ENCODE measurements at regions not wholly inside any gene's neighbourhood (a gene's known extent, or its start where the extent isn't known, plus 50 kb on each side); places are given as distances from the start of the nearest gene placed in this dataset.
A peak's percentile ranks its signal among the peaks of the same experiment; 100 is the strongest.

DNA sequence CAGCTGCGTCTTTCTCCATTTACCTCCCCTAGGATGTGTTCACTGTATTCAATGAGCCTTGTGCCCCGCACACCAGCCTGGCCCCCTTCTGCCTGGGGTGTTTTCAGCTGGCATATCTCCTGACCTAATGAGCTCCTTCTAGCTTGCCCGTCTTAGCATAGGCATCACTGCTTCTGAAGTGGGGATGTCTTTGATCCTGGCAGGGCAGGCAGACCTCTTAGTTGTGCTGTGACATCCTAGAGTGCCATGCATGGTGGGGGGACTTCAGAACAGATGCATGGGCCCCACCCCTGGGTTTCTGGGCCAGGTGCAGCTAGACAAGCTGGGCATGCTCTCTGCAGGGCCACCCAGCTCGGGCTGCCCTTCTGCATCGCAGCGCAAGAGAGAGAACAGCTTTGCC lies 172.7 kb downstream of the GADD45G start:
- no peak overlapping the region for H3K4me3 ChIP-seq (replicated peaks in 1 of 2; ENCODE audit: low read depth in 2 of 2, low read length in 2 of 2)
- no peak for TF ChIP-seq CTCF (IDR thresholded peaks at IDR 0.05; ENCODE audit: low read depth, low read length)
- DNase-seq (ENCODE audit: low read depth in 2 of 2), result no peak

GRCh38 chr9:89778100-89779090 lies 173.6 kb downstream of the GADD45G start:
- DNase-seq (ENCODE audit: low read depth in 2 of 2), result no peak
- no peak for TF ChIP-seq CTCF (IDR thresholded peaks at IDR 0.05; ENCODE audit: low read depth, low read length)

GRCh38 chr9:89779405-89780203 lies 174.8 kb downstream of the GADD45G start:
- H3K4me3 ChIP-seq (replicated peaks in 1 of 2; ENCODE audit: low read depth in 2 of 2, low read length in 2 of 2), result no peak overlapping the region
- TF ChIP-seq CTCF (IDR thresholded peaks at IDR 0.05; ENCODE audit: low read depth, low read length), result no peak
- DNase-seq (ENCODE audit: low read depth in 2 of 2), result no peak

More at GRCh38 chr9:89778100-89779090, 173.6 kb downstream of the GADD45G start:
- no peak overlapping the region for H3K4me3 ChIP-seq (replicated peaks in 1 of 2; ENCODE audit: low read depth in 2 of 2, low read length in 2 of 2)

DNA sequence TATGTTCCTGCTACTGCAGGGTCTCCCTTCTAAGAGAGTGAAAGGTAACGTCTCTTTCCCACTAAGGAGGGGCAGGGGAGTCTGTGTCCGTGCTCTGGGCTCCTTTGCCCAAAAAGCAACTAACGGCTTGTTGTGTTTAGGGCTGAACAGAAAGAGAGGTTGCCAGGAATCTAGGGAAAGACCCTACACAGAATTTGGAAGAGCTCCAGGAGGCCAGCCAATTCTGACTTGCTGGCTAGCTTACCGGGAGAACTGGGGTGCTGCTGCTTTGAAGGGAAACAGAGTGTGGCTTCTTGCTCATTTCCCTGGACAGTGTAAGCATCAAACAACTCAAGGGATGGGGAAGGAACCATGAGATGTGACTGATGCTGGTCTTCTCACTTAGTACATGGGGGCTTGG lies 176.1 kb downstream of the GADD45G start:
- DNase-seq (ENCODE audit: low read depth in 2 of 2), result no peak
- H3K4me3 ChIP-seq (replicated peaks in 1 of 2; ENCODE audit: low read depth in 2 of 2, low read length in 2 of 2), result no peak overlapping the region
- no peak for TF ChIP-seq CTCF (IDR thresholded peaks at IDR 0.05; ENCODE audit: low read depth, low read length)

- no peak for DNase-seq (ENCODE audit: low read depth in 2 of 2)
- no peak for TF ChIP-seq CTCF (IDR thresholded peaks at IDR 0.05; ENCODE audit: low read depth, low read length)
- no peak overlapping the region for H3K4me3 ChIP-seq (replicated peaks in 1 of 2; ENCODE audit: low read depth in 2 of 2, low read length in 2 of 2)
Observed at GRCh38 chr9:89781838-89782540, 177.2 kb downstream of the GADD45G start.

DNA sequence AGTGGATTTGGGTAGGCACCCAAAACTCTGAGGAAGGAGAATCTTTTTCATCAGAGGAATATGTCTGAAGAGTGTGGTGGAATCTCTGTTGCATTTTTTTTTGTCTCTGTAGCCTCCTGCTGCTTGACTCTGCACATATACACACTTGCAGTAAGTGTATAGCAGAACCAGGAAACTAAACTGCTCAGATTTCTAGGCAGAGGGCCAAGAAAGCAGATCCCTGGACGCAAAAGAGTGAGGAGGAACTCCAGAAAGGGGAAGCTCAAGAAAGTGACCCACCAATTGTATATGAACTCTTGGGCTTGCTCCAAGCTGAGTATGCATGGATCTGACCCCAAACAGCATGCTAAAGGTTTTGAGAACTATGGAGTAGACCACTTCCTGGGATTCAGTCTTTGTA lies 181.8 kb downstream of the GADD45G start:
- peak in 1 of 2 donors; percentile 34 for DNase-seq (ENCODE audit: low read depth in 2 of 2)
- H3K4me3 ChIP-seq (replicated peaks in 1 of 2; ENCODE audit: low read depth in 2 of 2, low read length in 2 of 2), result no peak overlapping the region
- no peak for TF ChIP-seq CTCF (IDR thresholded peaks at IDR 0.05; ENCODE audit: low read depth, low read length)
